WTC11 (cell line): ENCODE measurements at regions not wholly inside any gene's neighbourhood (a gene's known extent, or its start where the extent isn't known, plus 50 kb on each side); places are given as distances from the start of the nearest gene placed in this dataset.

ENCODE experiments used
- ATAC-seq: fragments of 200-7000 bp; cut with Tn5 transposase; 2 replicates; pipeline ENCODE4 v1.10.0; 2021; ENCODE audit warnings: mild to moderate bottlenecking, moderate library complexity
- CTCF ChIA-PET: fragments of 300-600 bp; sonication (Branson Sonifier 250); formaldehyde crosslinking; loops from one replicate; lab custom pipeline; 2021; ENCODE audit warnings: antibody characterized with exemption; lab: Charles Lee
- POLR2A ChIA-PET: fragments of 350-600 bp; sonication (Branson Sonifier 250); formaldehyde crosslinking; loops from one replicate; lab custom pipeline; 2021; ENCODE audit warnings: antibody characterized with exemption; lab: Charles Lee
- DNase-seq: peaks from one replicate; pipeline ENCODE4 v3.0.0; 2021; ENCODE audit warnings: low spot score
- H3K27ac Mint-ChIP-seq: 2 replicates; pipeline ENCODE4 v1.8.0; 2021; ENCODE audit warnings: mixed read lengths
- H3K27me3 Mint-ChIP-seq: 2 replicates; pipeline ENCODE4 v1.8.0; 2021; ENCODE audit warnings: low read depth, mild to moderate bottlenecking, moderate library complexity, mixed read lengths
- H3K36me3 Mint-ChIP-seq: 2 replicates; pipeline ENCODE4 v1.8.0; 2021; ENCODE audit warnings: mixed read lengths
- H3K4me1 Mint-ChIP-seq: 2 replicates; pipeline ENCODE4 v1.8.0; 2022; ENCODE audit warnings: mixed read lengths
- H3K4me3 Mint-ChIP-seq: 2 replicates; pipeline ENCODE4 v1.8.0; 2021; ENCODE audit warnings: mild to moderate bottlenecking, moderate library complexity, mixed read lengths
- H3K9me3 Mint-ChIP-seq: 2 replicates; pipeline ENCODE4 v1.8.0; 2021; ENCODE audit warnings: mixed read lengths
- ATF1 ChIP-seq: sonication (generic); formaldehyde crosslinking; IDR thresholded peaks from 2 replicates; pipeline ENCODE4 v1.8.1; 2023; ENCODE audit warnings: mild to moderate bottlenecking, moderate library complexity, missing genetic modification reagents
- ELF4 ChIP-seq: sonication (generic); formaldehyde crosslinking; IDR thresholded peaks from 2 replicates; pipeline ENCODE4 v1.8.1; 2022; ENCODE audit warnings: low read depth, mild to moderate bottlenecking, moderate library complexity, missing genetic modification reagents
- EMX1 ChIP-seq: fragments of 250-450 bp; sonication (Bioruptor Pico); IDR thresholded peaks from 2 replicates; pipeline ENCODE4 v1.8.0; 2021; ENCODE audit warnings: mild to moderate bottlenecking
- FOXJ3 ChIP-seq: sonication (generic); formaldehyde crosslinking; IDR thresholded peaks from 2 replicates; pipeline ENCODE4 v1.9.0; 2021; ENCODE audit warnings: missing genetic modification reagents, mild to moderate bottlenecking, borderline replicate concordance
- GABPB1 ChIP-seq: sonication (generic); formaldehyde crosslinking; IDR thresholded peaks from 2 replicates; pipeline ENCODE4 v1.8.1; 2023; ENCODE audit warnings: mild to moderate bottlenecking, missing genetic modification reagents
- GRHL2 ChIP-seq: fragments of 250-450 bp; sonication (Bioruptor Pico); IDR thresholded peaks from 2 replicates; pipeline ENCODE4 v1.8.0; 2022; ENCODE audit warnings: mild to moderate bottlenecking, moderate library complexity; ENCODE audit not compliant: insufficient replicate concordance, severe bottlenecking
- HMGXB4 ChIP-seq: sonication (generic); formaldehyde crosslinking; IDR thresholded peaks from 2 replicates; pipeline ENCODE4 v1.8.1; 2023; ENCODE audit warnings: mild to moderate bottlenecking, moderate library complexity, missing genetic modification reagents
- IRF2 ChIP-seq: sonication (generic); formaldehyde crosslinking; IDR thresholded peaks from 2 replicates; pipeline ENCODE4 v1.8.0; 2022; ENCODE audit warnings: low read depth, missing genetic modification reagents, borderline replicate concordance
- NR3C1 ChIP-seq: sonication (generic); formaldehyde crosslinking; conservative IDR thresholded peaks from 2 replicates; pipeline ENCODE4 v1.8.1; 2023; ENCODE audit warnings: low read depth, mild to moderate bottlenecking, missing genetic modification reagents
- PRDM15 ChIP-seq: sonication (generic); formaldehyde crosslinking; IDR thresholded peaks from 2 replicates; pipeline ENCODE4 v1.8.0; 2022; ENCODE audit warnings: missing genetic modification reagents
- PREB ChIP-seq: sonication (generic); formaldehyde crosslinking; IDR thresholded peaks from 2 replicates; pipeline ENCODE4 v1.8.1; 2022; ENCODE audit warnings: mild to moderate bottlenecking, missing genetic modification reagents, moderate library complexity, borderline replicate concordance
- SMAD3 ChIP-seq: sonication (generic); formaldehyde crosslinking; IDR thresholded peaks from 2 replicates; pipeline ENCODE4 v1.8.0; 2022; ENCODE audit warnings: missing genetic modification reagents, mild to moderate bottlenecking, borderline replicate concordance
- STAT6 ChIP-seq: sonication (generic); formaldehyde crosslinking; conservative IDR thresholded peaks from 2 replicates; pipeline ENCODE4 v1.8.1; 2023; ENCODE audit warnings: mild to moderate bottlenecking, low read depth, missing genetic modification reagents, moderate library complexity
- TCF7 ChIP-seq: sonication (generic); formaldehyde crosslinking; IDR thresholded peaks from 2 replicates; pipeline ENCODE4 v1.8.0; 2022; ENCODE audit warnings: mild to moderate bottlenecking, low read depth, missing genetic modification reagents, moderate library complexity
- USF1 ChIP-seq: sonication (generic); formaldehyde crosslinking; IDR thresholded peaks from 2 replicates; pipeline ENCODE4 v1.8.0; 2022; ENCODE audit warnings: mild to moderate bottlenecking, missing genetic modification reagents
- ZBTB43 ChIP-seq: sonication (generic); formaldehyde crosslinking; IDR thresholded peaks from 2 replicates; pipeline ENCODE4 v1.8.1; 2023; ENCODE audit warnings: mild to moderate bottlenecking, missing genetic modification reagents
- ZNF232 ChIP-seq: sonication (generic); formaldehyde crosslinking; IDR thresholded peaks from 2 replicates; pipeline ENCODE4 v1.8.0; 2022; ENCODE audit warnings: mild to moderate bottlenecking, missing genetic modification reagents
- ZNF263 ChIP-seq: sonication (generic); formaldehyde crosslinking; IDR thresholded peaks from 2 replicates; pipeline ENCODE4 v1.8.1; 2022; ENCODE audit warnings: low read depth, mild to moderate bottlenecking, moderate library complexity, missing genetic modification reagents
- ZNF423 ChIP-seq: fragments of 250-450 bp; sonication (Bioruptor Pico); IDR thresholded peaks from 2 replicates; pipeline ENCODE4 v2.1.2; 2022; ENCODE audit warnings: mild to moderate bottlenecking, moderate library complexity
- ZNF425 ChIP-seq: fragments of 250-450 bp; sonication (Bioruptor Pico); conservative IDR thresholded peaks from 2 replicates; pipeline ENCODE4 v1.9.0; 2021; ENCODE audit warnings: mild to moderate bottlenecking

GRCh38 chr4:154120006-154120676, 331.3 kb upstream of the SFRP2 start:
- H3K27ac Mint-ChIP-seq, result no peak overlapping the region
- ChIA-PET POLR2A (no interaction called here), CTCF (interaction anchor here (0.5 to 1.6 kb wide), 7 partner anchors 8 to 334 kb away, joined by 3 to 15 read pairs (median 3); no protein-coding TSS in a partner anchor)
- H3K27me3 Mint-ChIP-seq, result no peaks in the 10 kb centered on the region; the same call in 1 of the 2 replicates
- no peaks in the 10 kb centered on the region for H3K4me1 Mint-ChIP-seq
- no peak overlapping the region for H3K4me3 Mint-ChIP-seq
- H3K9me3 Mint-ChIP-seq, result no peaks in the 10 kb centered on the region
- no peaks in the 10 kb centered on the region for H3K36me3 Mint-ChIP-seq
- DNase-seq (no peak), ATAC-seq (no peak)
- TF ChIP-seq GRHL2 (no peak), ELF4 (CRISPR knock-in tag) (no peak), STAT6 (no peak), PRDM15 (no peak), HMGXB4 (CRISPR knock-in tag) (no peak), NR3C1 (CRISPR knock-in tag) (no peak), FOXJ3 (CRISPR knock-in tag) (no peak), ZNF232 (CRISPR knock-in tag) (no peak), ZBTB43 (CRISPR knock-in tag) (no peak), PREB (no peak), IRF2 (CRISPR knock-in tag) (no peak), EMX1 (CRISPR knock-in tag) (no peak), TCF7 (no peak), ZNF263 (no peak), SMAD3 (no peak), ATF1 (CRISPR knock-in tag) (no peak), ZNF423 (CRISPR knock-in tag) (no peak), GABPB1 (CRISPR knock-in tag) (no peak), ZNF425 (CRISPR knock-in tag) (no peak), USF1 (CRISPR knock-in tag) (no peak)
